ENCODE measurements at regions not wholly inside any gene's neighbourhood (a gene's known extent, or its start where the extent isn't known, plus 50 kb on each side); places are given as distances from the start of the nearest gene placed in this dataset.

DNA sequence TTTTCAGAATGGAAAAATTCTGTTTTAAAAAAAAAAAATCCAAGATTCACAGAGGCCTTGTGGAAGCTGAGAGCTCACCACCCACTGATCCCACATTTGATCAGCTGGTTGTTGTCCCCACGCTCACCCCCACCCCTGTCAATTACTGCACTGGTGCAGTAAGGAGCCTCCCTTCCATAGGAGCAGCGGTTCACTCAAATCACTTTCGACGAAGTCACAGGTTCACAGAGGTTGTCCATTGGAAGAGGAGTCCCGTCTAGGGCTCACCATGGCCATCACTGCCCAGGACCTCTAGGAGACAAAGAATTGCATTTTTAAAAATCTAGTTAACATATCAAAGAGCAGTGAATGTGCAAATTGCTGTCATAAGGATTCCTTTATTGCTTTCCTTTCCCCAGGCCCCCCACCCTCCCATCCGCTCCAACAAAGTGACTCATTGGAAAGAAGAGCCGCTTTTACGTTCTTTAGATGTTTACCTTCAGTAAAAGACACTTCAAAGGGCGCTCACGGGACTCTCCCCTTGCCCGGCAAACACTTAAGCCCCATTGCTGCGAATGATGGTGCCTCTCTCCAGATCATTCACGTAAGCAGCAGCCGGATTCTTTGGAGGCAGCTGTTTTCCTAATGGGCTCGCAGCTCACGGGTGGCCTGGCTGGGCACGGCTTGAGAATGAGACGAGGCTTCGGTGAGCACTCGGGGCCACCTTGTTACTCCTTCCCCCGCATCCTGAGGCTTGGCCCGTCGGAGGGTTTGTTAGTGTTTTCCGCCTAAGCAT is 165.5 kb upstream of the SALL3 start:
- TF ChIP-seq, protein P1, sequence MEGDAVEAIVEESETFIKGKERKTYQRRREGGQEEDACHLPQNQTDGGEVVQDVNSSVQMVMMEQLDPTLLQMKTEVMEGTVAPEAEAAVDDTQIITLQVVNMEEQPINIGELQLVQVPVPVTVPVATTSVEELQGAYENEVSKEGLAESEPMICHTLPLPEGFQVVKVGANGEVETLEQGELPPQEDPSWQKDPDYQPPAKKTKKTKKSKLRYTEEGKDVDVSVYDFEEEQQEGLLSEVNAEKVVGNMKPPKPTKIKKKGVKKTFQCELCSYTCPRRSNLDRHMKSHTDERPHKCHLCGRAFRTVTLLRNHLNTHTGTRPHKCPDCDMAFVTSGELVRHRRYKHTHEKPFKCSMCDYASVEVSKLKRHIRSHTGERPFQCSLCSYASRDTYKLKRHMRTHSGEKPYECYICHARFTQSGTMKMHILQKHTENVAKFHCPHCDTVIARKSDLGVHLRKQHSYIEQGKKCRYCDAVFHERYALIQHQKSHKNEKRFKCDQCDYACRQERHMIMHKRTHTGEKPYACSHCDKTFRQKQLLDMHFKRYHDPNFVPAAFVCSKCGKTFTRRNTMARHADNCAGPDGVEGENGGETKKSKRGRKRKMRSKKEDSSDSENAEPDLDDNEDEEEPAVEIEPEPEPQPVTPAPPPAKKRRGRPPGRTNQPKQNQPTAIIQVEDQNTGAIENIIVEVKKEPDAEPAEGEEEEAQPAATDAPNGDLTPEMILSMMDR (IDR thresholded peaks at IDR 0.05): no peak
- no peak for TF ChIP-seq POLR2A (IDR thresholded peaks at IDR 0.05)
